ENCODE measurements at regions not wholly inside any gene's neighbourhood (a gene's known extent, or its start where the extent isn't known, plus 50 kb on each side); places are given as distances from the start of the nearest gene placed in this dataset.

GRCh38 chr16:6153901-6154300, 1056.3 kb upstream of the EEF2KMT start:
- TF ChIP-seq POLR2A (IDR thresholded peaks at IDR 0.05), result no peak
- TF ChIP-seq, protein P1, sequence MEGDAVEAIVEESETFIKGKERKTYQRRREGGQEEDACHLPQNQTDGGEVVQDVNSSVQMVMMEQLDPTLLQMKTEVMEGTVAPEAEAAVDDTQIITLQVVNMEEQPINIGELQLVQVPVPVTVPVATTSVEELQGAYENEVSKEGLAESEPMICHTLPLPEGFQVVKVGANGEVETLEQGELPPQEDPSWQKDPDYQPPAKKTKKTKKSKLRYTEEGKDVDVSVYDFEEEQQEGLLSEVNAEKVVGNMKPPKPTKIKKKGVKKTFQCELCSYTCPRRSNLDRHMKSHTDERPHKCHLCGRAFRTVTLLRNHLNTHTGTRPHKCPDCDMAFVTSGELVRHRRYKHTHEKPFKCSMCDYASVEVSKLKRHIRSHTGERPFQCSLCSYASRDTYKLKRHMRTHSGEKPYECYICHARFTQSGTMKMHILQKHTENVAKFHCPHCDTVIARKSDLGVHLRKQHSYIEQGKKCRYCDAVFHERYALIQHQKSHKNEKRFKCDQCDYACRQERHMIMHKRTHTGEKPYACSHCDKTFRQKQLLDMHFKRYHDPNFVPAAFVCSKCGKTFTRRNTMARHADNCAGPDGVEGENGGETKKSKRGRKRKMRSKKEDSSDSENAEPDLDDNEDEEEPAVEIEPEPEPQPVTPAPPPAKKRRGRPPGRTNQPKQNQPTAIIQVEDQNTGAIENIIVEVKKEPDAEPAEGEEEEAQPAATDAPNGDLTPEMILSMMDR (IDR thresholded peaks at IDR 0.05), result no peak
